NOMO-1 treated with DMSO at 0.1 percent for 48 hours (cell line): ENCODE measurements at regions not wholly inside any gene's neighbourhood (a gene's known extent, or its start where the extent isn't known, plus 50 kb on each side); places are given as distances from the start of the nearest gene placed in this dataset.
"Not testable (repeated sequence)": the region's sequence is repeated elsewhere in the genome, so short reads cannot be mapped to it uniquely, and the experiment has no call there.

ENCODE experiments used
- DNase-seq: peaks from one replicate; lab custom pipeline; 2025; ENCODE audit not compliant: unreplicated experiment; lab: John Stamatoyannopoulos, UW

GRCh38 chr9:90070931-90071660 lies 466.3 kb downstream of the GADD45G start:
- DNase-seq, result no peak

GRCh38 chr9:90073186-90073945 lies 468.6 kb downstream of the GADD45G start:
- no peak for DNase-seq

- no peak for DNase-seq
Measured at GRCh38 chr9:90074316-90074962, 469.6 kb downstream of the GADD45G start.

DNA sequence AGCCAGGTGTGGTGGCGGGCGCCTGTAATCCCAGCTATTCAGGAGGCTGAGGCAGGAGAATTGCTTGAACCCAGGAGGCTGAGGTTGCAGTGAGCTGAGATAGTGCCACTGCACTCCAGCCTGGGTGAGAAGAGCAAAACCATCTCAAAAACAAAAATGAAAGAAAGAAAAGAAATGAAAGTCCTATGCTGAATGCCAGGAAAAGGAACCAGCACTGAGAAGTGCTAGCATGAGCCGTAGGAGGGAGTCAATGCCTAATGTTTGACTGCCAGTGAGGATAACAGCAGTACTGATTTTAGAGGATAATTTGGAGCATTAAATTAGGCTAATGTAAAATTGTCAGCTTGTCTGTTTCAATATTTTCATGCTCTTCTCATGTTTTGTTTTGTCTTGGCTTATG lies 472.8 kb downstream of the GADD45G start:
- DNase-seq, result not testable (repeated sequence)

- peak; percentile 4 for DNase-seq
Measured at GRCh38 chr9:90078988-90079421, 474.2 kb downstream of the GADD45G start.

DNA sequence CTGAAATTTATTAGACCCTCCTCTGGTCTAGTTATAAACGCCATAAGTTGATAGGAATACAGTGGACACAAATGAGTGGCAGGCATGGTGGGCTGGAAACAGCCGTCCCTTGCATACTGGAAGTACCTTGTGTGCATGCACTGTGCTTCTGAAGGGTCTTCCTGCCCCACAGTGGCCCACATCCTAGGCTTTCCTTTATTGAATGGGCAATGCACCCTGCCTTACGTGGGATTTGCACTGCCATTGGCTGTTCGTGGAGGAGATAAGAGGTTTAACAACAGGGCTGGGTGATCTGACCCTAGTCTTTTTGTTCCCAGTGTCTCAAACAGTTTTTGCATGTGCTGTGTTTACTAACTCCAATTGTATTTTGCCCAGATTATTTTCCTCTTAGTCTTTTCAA lies 480.8 kb downstream of the GADD45G start:
- DNase-seq, result no peak

GRCh38 chr9:90086101-90086511 lies 481.3 kb downstream of the GADD45G start:
- peak; percentile 32 for DNase-seq

DNA sequence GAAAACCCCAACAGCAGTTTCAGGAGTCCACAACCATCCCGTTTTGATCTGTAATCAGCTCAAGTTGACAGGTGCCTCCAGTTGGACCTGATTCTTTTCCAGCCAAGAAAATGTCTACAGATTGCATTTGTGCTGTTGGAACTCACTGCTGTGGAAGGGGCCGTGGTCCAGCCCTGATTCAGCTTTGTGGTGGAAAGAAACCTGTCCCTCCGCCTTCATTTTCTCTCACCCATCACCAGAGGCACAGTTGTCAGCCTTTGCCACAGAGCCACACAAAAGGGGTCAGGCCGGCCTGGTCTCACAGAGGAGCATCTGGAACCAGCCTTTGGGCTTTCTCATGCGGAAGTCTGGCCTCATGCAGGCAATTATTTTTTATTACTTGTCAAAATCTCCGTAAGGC lies 483.6 kb downstream of the GADD45G start:
- DNase-seq, result no peak

DNA sequence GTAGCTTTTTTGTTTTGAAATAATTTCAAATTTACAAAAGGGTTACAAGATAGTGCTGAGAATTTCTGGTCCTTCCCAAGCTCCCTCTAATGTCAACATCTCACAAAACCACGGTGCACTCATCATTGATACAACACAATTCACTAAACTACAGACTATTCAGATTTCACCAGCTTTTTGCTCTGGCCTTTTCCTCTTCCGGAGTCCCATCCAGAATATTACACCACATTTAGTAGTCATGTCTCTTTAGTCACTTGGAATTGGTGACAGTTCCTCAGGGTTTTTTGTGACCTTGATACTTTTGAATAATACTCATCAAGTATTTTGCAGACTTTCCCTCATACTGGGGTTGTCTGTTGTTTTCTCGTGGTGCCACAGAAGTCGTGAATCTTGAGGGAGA lies 484.0 kb downstream of the GADD45G start:
- DNase-seq, result peak; percentile 46

DNA sequence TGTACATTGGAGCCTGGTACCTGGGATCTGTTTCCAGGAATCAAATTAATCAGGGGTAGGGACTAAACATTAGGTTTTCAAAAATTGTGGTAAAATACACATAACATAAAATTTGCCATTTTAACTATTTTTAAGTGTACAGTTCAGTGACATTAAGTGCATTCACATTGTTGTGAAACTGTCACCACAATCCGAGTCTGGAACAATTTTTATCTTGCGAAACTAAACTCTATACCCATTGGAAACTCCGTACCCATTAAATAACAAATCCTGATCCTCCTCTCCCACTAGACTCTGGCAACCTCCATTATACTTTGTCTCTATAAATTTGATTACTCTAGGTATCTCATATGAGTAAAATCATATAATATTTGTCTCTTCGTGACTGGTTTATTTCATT lies 486.2 kb downstream of the GADD45G start:
- no peak for DNase-seq

- DNase-seq, result no peak
Measured at GRCh38 chr9:90092508-90092907, 487.7 kb downstream of the GADD45G start.

- no peak for DNase-seq
Measured at GRCh38 chr9:90095682-90096081, 490.9 kb downstream of the GADD45G start.

- no peak for DNase-seq
Measured at GRCh38 chr9:90097237-90097636, 492.4 kb downstream of the GADD45G start.

GRCh38 chr9:90098408-90098807 lies 493.6 kb downstream of the GADD45G start:
- no peak for DNase-seq

DNA sequence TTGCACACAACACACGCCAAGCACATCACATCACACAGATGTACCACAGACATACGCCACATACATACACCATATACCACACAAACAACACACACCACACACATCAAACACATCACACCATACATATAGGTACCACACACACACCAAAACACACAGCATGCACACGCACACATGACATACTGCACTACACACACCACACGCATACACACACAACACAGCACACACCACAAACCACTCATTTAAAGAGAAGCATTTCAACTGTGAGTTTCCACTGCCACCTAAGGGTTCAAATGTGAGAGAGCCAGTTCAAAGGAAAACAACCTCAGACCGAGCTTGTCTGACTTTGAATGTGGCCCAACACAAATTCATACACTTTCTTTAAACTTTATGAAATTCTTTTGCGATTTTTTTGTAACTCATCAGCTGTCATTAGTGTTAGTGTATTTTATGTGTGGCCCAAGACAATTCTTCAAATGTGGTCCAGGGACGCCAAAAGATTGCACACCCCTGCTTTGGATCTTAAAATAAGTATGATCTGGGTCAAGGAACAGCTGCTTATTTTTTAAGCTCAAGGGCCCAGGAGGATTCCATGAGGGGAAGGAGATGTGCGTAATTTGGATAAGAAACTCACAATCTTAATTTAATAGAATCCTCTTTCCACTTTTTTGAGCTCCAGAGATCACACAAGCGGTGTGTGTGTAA lies 494.6 kb downstream of the GADD45G start:
- DNase-seq, result no peak

DNA sequence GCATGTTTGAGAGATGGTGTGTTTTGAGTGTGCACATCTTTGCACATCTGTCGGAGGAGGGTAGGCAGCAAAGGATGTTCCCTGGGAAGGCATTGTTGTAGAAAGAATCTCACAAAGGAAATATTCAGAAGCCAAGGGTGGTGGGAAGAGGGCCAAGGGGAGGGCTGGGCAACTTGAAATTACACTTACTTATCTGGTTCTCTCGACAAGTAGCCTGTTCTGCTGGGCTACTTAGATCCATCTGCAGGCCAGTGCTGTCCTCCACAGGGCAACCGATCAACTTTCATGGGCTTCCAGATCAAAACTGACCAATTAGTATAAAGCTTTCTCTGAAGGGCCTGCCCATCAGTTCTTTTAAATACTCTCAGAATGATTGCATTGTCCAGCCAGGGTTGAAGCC lies 495.2 kb downstream of the GADD45G start:
- no peak for DNase-seq

- peak; percentile 66 for DNase-seq
Measured at GRCh38 chr9:90102292-90102901, 497.6 kb downstream of the GADD45G start.

DNA sequence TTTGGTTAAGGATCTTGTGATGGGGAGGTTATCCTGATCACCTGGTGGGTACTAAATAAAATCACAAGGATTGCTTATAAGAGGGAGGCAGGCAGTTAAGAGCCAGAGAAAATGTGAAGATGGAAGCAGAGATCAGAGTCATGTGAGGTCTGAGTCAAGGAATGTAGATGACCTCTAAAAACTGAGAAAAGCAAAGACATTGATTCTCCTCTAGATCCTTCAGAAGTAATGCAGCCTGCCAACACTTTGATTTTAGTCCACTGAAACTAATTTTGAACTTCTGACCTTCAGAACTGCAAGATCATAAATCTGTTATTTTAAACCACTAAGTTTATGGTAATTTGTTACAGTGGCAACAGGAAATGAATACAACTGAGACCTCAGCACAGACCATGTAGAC lies 499.0 kb downstream of the GADD45G start:
- no peak for DNase-seq

DNA sequence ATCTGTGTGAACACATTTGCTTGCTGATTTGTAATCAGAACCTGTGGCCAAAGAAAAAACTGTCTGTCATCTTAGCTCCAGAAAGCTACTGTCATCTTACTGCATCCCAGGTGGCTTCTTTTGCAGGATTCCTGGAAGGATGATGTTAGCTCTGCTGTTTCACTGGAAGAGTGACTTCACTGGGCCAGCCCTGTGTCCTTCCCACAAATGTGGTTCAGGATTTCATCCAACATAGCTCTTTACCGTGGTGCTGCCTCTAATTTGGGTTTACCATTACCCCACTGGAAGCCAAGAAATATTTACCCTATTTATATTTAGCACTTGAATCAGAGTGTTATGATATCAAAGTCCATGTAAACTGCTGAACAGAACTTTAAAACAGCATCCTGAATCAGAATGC lies 501.0 kb downstream of the GADD45G start:
- no peak for DNase-seq

DNA sequence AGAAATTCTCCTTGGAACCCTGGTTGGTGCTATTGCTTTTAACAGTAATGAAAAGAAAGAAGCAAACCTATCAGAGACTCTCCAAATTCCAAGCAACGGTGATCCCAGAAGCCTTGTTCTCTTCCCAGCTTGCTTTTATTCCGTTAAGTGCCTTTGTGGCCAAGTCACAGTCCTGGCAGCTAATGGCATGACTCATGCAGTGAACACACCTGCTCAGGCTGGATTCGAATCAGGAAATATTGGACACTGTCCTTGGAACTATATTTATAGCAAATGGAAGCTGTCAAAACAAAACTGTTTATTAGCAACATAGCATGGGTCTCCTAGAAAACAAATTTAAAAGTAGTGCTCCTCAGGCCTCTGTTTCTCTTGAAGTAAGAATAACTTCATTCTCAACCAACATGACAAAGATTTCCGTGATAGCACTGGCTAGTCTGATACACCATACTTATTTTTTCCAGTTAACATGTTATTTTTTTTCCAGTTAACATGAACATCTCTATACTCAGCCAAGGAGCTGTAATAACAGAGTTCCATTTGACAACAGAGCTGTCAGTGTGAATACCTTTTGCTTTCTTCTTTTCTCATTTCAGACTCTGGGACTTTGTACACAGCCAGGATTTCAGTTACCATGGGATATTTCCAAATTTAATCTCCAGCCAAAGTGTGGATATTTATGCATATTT lies 502.4 kb downstream of the GADD45G start:
- no peak for DNase-seq
